ENCODE measurements at regions not wholly inside any gene's neighbourhood (a gene's known extent, or its start where the extent isn't known, plus 50 kb on each side); places are given as distances from the start of the nearest gene placed in this dataset.

GRCh38 chr3:87558492-87558891 lies 282.1 kb upstream of the POU1F1 start:
- Histone ChIP-seq H2BK120ac (ENCODE audit: low read depth, low read length) (no peak overlapping the region), H3K56ac (ENCODE audit: extremely low read depth, insufficient read depth, low read length) (no peak overlapping the region), H4K5ac (ENCODE audit: low read depth, low read length) (no peak overlapping the region), H4K91ac (ENCODE audit: insufficient read depth, low read depth, low read length) (no peak overlapping the region), H2BK20ac (ENCODE audit: low read depth, low read length) (no peak overlapping the region), H3K27me3 (ENCODE audit: control insufficient read depth, insufficient read depth, low read length) (no peaks in the 10 kb centered on the region), H3K4ac (ENCODE audit: low read depth, low read length) (no peak overlapping the region), H3K23ac (ENCODE audit: low read depth, low read length) (no peak overlapping the region), H2BK5ac (ENCODE audit: low read depth, low read length, poor library complexity, severe bottlenecking) (no peak overlapping the region), H2AFZ (replicated peaks; ENCODE audit: low read length, poor library complexity) (no peak overlapping the region), H3K9ac (ENCODE audit: low read depth, low read length) (no peak overlapping the region), H2BK15ac (ENCODE audit: low read depth, low read length) (no peak overlapping the region), H3K9me1 (ENCODE audit: insufficient read depth, low read length) (no peaks in the 10 kb centered on the region), H2AK5ac (ENCODE audit: low read depth, low read length) (no peak overlapping the region), H3K9me3 (ENCODE audit: control insufficient read depth, insufficient read depth, low read length) (peaks cover 7% of the 10 kb centered on the region; the same call in 1 of the 2 replicates), H4K8ac (ENCODE audit: low read depth in 2 of 2, low read length in 2 of 2) (no peak overlapping the region), H3K18ac (ENCODE audit: low read depth, low read length) (no peak overlapping the region), H4K20me1 (ENCODE audit: insufficient read depth, low read length) (no peaks in the 10 kb centered on the region), H3K4me2 (ENCODE audit: low read depth, low read length) (no peak overlapping the region), H3K79me1 (ENCODE audit: low read depth in 1 of 2, low read length in 2 of 2) (no peaks in the 10 kb centered on the region), H3K27ac (ENCODE audit: insufficient read depth, low read length) (no peak overlapping the region), H3K4me3 (ENCODE audit: insufficient read depth, low read depth, low read length) (no peak overlapping the region), H3K4me1 (ENCODE audit: control insufficient read depth, insufficient read depth, low read length) (no peaks in the 10 kb centered on the region), H3K14ac (replicated peaks; ENCODE audit: low read depth, low read length) (no peak overlapping the region), H2AK9ac (replicated peaks; ENCODE audit: low read depth, low read length, poor library complexity) (no peak overlapping the region), H3K36me3 (ENCODE audit: control insufficient read depth, insufficient read depth, low read length) (no peaks in the 10 kb centered on the region)
- ChIA-PET POLR2A (ENCODE audit: unreplicated experiment) (no interaction called here), CTCF (no interaction called here)
- DNase-seq (no peak), ATAC-seq (ENCODE audit: low read depth) (no peak)
- BruUV-seq (replicated peaks): no TSS peak
- intact Hi-C loops (cut with micrococcal nuclease) (no loop called here), in situ Hi-C loops (cut with MboI; ENCODE audit: low sequenced_read_pairs) (no loop called here), dilution Hi-C loops (cut with HindIII; ENCODE audit: low sequenced_read_pairs, unreplicated experiment) (no loop called here)
- TF ChIP-seq FOS (IDR thresholded peaks at IDR 0.05; ENCODE audit: low read depth, low read length) (no peak), USF2 (IDR thresholded peaks at IDR 0.05; ENCODE audit: low read depth, low read length) (no peak), RCOR1 (IDR thresholded peaks at IDR 0.05; ENCODE audit: insufficient replicate concordance, low read length) (no peak), CTCF (conservative IDR thresholded peaks at IDR 0.05; ENCODE audit: low read depth, low read length) (no peak), SMC3 (IDR thresholded peaks at IDR 0.05; ENCODE audit: low read depth, low read length) (no peak), CEBPB (IDR thresholded peaks at IDR 0.05; ENCODE audit: low read depth, low read length) (no peak), MAFK (IDR thresholded peaks at IDR 0.05; ENCODE audit: low read depth, low read length) (no peak)
- no CpG with 5 or more reads among the region's 3 CpGs for WGBS, 2 experiments (ENCODE audit: extremely low coverage in 2 of 2, insufficient read length in 1 of 2)

Measured in IMR-90 (cell line).